Ascending aorta (tissue), 2 donors: ENCODE measurements at regions not wholly inside any gene's neighbourhood (a gene's known extent, or its start where the extent isn't known, plus 50 kb on each side); places are given as distances from the start of the nearest gene placed in this dataset.

ENCODE experiments used
- DNase-seq, 2 donors: peaks; one replicate each; pipeline ENCODE4 v3.0.0-alpha.2; 2019; ENCODE audit warnings: low spot score in 2 of 2
- H3K27ac ChIP-seq, 2 donors: fragments of 200-600 bp; sonication (generic); one replicate each; pipeline ENCODE4 v1.5.1; 2016 to 2017; ENCODE audit warnings: mild to moderate bottlenecking in 1 of 2
- H3K27me3 ChIP-seq: fragments of 200-600 bp; sonication (generic); one replicate; pipeline ENCODE4 v1.5.1; 2017
- H3K36me3 ChIP-seq, 2 donors: fragments of 200-600 bp; sonication (generic); one replicate each; pipeline ENCODE4 v1.5.1; 2016
- H3K4me1 ChIP-seq, 2 donors: fragments of 200-600 bp; sonication (generic); one replicate each; pipeline ENCODE4 v1.5.1; 2016 to 2017; ENCODE audit warnings: mild to moderate bottlenecking in 1 of 2
- H3K4me3 ChIP-seq, 2 donors: fragments of 200-600 bp; sonication (generic); one replicate each; pipeline ENCODE4 v1.5.1; 2016 to 2017; ENCODE audit warnings: mild to moderate bottlenecking in 1 of 2
- H3K9me3 ChIP-seq, 2 donors: fragments of 200-600 bp; sonication (generic); one replicate each; pipeline ENCODE4 v1.5.1; 2016
- CTCF ChIP-seq, 3 experiments: fragments of 200-600 bp in 2 of 3; fragments of 450-650 bp in 1 of 3; sonication (generic) in 2 of 3; IDR thresholded peaks; one replicate each; pipeline ENCODE4 v1.5.1; 2016 to 2019; ENCODE audit warnings: antibody characterized with exemption in 3 of 3, mild to moderate bottlenecking in 1 of 3, moderate library complexity in 1 of 3
- intact Hi-C: fragments of 100-400 bp; cut with DNase I; formaldehyde crosslinking; loops from one replicate; pipeline ENCODE4 v1.15.1; 2023

- Histone ChIP-seq H3K27me3 (no peaks in the 10 kb centered on the region), H3K9me3 (no peaks in the 10 kb centered on the region), H3K27ac (no peak overlapping the region), H3K4me1 (no peaks in the 10 kb centered on the region), H3K36me3 (no peaks in the 10 kb centered on the region), H3K4me3 (no peak overlapping the region)
- TF ChIP-seq CTCF (IDR thresholded peaks at IDR 0.05) = no peak
- intact Hi-C loops = no loop called here
- no peak for DNase-seq
Measured at GRCh38 chr3:182508919-182509711, 284.2 kb upstream of the ATP11B start.

- Histone ChIP-seq H3K27me3 (no peaks in the 10 kb centered on the region), H3K36me3 (no peaks in the 10 kb centered on the region), H3K27ac (no peak overlapping the region), H3K4me1 (no peaks in the 10 kb centered on the region), H3K4me3 (no peak overlapping the region), H3K9me3 (no peaks in the 10 kb centered on the region)
- no peak for DNase-seq
- intact Hi-C loops = no loop called here
- TF ChIP-seq CTCF (IDR thresholded peaks at IDR 0.05) = no peak
Measured at GRCh38 chr3:182509844-182510460, 283.4 kb upstream of the ATP11B start.

GRCh38 chr3:182514236-182514964 lies 278.9 kb upstream of the ATP11B start:
- no peaks in the 10 kb centered on the region for H3K9me3 ChIP-seq
- no peak overlapping the region for H3K4me3 ChIP-seq
- no peaks in the 10 kb centered on the region for H3K27me3 ChIP-seq
- intact Hi-C loops = no loop called here
- no peaks in the 10 kb centered on the region for H3K36me3 ChIP-seq
- no peaks in the 10 kb centered on the region for H3K4me1 ChIP-seq
- TF ChIP-seq CTCF (IDR thresholded peaks at IDR 0.05) = no peak
- DNase-seq = no peak
- H3K27ac ChIP-seq = no peak overlapping the region

GRCh38 chr3:182516597-182517336 lies 276.5 kb upstream of the ATP11B start:
- Histone ChIP-seq H3K36me3 (no peaks in the 10 kb centered on the region), H3K9me3 (no peaks in the 10 kb centered on the region), H3K27ac (no peak overlapping the region), H3K4me1 (no peaks in the 10 kb centered on the region), H3K27me3 (no peaks in the 10 kb centered on the region), H3K4me3 (no peak overlapping the region)
- intact Hi-C loops = no loop called here
- no peak for DNase-seq
- no peak for TF ChIP-seq CTCF (IDR thresholded peaks at IDR 0.05)

GRCh38 chr3:182519569-182519968 lies 273.7 kb upstream of the ATP11B start:
- no peak for DNase-seq
- Histone ChIP-seq H3K27me3 (no peaks in the 10 kb centered on the region), H3K9me3 (no peaks in the 10 kb centered on the region), H3K4me1 (no peaks in the 10 kb centered on the region), H3K27ac (no peak overlapping the region), H3K4me3 (no peak overlapping the region), H3K36me3 (no peaks in the 10 kb centered on the region)
- intact Hi-C loops = no loop called here
- TF ChIP-seq CTCF (IDR thresholded peaks at IDR 0.05) = no peak
